NCI-H1694 (cell line): ENCODE measurements at regions not wholly inside any gene's neighbourhood (a gene's known extent, or its start where the extent isn't known, plus 50 kb on each side); places are given as distances from the start of the nearest gene placed in this dataset.

Experiments used
- DNase-seq: peaks from one replicate; lab custom pipeline; 2025; lab: John Stamatoyannopoulos, UW

DNA sequence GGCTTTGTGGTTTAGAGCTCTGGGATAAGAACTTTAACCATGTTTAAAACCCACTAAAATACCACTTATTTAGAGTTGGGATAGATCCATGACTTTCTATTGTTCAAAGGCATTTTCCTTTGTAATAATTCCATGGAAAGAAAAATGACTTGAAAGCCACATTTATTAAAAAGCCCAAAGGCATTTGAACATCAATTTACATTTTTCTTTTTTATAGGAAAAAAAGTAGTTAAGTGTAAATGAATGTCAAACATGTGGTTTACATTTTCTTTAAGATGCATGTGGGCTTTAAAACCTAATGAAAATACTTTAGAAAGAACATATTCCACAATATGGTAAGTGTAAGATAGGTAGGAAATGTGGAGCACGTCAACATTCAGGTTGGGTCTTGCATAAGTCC is 443.2 kb downstream of the TOX3 start:
- no peak for DNase-seq

DNA sequence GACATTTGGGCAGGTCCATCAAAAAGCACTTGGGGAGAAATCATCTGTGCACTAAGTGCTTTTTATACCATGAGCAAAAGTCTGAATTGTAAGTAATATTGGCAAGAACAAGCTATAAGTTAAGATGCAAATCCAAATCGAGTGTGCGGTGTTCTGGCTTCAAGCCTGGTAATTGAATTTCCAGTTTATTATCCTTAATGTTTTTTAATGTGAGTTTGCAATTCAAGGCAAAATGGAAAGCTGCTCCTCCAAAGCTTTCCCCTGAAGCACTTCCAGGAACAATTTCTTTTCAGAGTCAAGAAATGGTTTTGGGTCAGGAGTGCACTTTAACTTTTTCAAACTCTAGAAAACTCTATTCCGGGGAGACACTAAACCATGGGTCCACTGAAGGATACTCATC is 445.7 kb downstream of the TOX3 start:
- no peak for DNase-seq

DNA sequence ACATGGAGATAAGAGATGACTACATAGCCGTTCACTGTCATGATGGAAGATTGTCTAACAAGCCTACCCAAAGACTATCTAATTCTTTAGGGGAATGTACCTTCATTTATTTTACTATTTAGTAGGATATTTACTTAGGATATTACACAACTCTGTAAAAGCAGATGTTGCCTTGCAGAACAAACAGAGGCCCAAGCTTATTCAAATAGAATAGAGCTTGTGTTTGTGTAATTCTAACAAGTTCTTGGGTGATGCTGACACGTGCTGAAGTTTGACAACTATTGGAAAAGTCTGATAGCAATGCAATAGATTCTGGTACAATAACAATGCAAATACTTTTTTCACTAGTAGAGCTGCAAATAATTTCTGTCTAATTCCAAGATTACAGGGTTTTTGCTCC is 447.6 kb downstream of the TOX3 start:
- DNase-seq = no peak

DNA sequence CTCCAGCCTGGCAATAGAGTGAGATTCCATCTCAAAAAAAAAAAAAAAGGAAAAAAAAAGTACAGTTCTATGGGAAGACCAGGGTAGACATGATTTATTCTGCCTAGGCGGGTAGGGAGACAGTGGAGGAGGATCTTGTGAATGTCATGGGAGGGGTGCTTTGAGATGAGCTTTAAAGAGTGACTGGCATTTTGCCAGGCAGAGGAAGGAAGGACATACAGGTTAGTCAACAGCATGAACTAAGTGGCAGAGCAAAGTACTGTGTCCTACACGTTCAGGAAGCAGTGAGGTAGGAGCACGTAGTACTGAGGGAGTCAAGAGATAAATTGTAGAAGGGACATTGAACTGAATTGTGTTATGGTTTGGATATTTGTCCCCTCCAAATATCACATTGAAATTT is 451.5 kb downstream of the TOX3 start:
- DNase-seq = no peak

DNA sequence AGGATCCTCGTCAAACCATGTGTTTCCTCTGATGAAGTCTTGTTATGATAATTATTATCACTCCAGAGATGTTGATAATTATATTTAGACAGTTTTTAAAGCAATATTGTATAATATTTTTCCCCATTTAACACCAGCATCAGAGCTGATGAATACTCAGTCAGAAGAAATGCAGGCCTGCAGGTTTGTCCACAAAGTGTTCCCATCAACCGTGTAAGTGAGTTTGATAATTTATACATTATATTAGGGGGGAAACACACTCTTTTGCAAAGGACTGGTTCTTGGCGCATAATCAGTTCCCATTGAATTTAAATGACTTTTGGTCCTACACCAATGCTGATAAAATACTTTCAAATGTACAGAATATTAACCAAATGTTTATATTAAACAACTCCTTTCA is 454.8 kb downstream of the TOX3 start:
- no peak for DNase-seq

DNA sequence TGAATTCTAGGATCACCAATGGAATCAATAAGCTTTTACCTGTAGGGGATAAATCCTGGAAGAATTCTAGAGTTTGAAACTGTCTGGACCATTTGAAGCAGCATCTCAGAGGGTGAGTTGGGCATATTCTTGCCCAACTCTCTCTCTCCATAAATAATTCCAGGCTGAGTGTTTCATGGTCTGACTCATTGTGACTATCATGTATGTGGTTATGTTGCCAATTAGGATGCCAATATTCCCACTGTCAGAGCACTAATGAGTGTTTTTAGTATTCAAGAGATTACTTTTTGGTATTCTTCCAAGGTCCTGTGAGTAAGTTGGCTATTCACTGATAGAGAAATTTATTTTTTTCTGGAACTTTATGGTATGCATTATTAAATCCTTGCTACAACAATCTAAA is 456.9 kb downstream of the TOX3 start:
- DNase-seq = no peak

DNA sequence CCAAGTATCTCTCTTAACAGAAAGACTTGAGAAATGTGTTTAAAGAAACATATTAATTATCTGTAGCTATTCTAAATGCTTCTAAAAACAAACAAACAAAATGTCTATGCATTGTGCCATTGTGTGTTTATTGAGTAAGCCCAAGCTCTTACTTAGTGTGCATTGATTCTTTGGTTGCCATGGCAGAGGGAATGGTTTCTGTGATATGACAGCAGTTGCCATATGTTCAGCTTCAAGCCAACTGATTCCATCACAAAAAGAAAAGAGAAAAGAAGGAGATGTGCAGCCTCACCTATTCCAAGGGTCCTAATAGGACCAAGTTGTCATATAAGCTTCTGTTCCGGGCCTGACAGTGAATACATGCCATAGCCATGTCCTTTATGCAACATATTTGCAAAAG is 457.5 kb downstream of the TOX3 start:
- no peak for DNase-seq

DNA sequence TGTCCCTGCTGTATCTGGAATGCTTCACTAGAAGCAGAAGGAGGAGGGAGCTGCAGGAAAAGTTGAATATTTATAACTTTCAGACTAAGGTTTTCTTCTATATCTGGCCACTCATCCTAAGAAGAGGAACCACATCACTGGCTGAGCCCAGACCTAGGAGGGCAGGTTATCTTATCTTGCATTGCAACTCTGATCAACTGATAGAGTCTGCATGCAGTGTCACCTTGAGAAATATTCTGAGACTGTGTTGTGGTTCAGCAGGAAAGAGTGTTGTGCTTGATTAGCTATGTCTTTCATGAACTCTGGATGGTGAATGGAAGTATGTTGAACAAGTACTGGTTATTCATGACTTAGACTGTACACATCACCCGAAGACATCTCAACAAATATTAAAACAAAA is 460.0 kb downstream of the TOX3 start:
- no peak for DNase-seq

DNA sequence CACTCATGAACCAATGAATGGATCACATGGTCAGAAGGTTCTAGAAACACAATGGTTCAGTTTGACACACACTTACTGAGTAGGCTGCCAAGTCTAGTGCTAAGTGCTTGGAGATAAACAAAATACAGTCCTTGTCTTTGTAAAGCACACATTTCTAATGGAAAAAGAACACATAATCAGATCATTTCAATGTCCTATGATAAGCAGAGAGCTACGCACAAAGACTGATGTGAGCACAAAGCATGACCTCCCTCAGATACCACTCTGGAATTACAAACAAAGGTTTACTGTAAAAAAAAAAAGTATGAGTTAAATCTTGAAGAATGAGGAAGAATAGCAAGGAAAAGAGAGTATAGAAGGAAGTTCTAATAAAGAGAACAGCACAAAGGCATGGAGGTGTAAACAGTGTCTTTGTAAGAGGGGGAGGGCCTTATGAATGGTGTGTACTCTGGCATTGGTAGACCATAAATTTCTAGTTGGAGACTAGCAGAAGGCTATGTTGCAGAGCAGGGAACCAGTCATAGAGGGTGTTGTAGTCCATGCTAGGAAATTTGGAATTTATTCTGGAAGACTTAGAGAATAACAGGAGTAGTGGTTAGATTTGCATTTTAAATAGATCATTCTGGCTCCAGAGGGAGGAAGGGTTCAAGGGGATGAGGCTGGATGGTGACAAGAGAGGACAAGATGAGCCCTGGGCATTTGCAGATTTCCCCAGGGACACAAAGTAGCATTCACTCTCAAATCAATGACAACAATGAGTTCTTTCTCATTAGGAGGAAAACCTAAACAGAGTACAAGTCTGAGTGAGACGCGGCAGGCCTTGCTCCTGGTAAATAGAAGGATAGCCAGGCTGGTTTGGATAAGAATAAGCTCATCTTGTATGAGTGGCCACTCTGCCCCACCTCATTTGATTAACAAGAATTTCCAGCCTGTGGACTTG is 468.0 kb downstream of the TOX3 start:
- DNase-seq = no peak

DNA sequence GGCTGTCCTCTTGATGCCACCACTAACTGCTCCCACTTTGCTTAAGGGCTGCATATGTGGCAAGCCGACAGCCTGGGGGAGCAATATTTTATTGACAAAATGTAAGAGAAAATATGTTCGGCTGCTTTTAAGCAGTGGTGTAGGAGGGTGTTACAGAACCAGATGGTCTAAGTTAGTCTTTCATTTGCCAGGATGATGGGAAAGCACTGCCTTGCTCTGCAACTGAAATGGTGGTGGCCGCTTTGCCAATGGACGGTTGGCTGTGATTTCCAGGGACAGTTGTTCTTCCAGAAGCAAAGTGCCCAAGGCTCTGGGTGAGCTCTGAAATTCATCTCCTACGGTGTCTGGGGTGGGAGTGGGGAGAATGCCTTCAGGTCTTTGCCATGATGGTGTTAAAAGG is 469.3 kb downstream of the TOX3 start:
- no peak for DNase-seq

DNA sequence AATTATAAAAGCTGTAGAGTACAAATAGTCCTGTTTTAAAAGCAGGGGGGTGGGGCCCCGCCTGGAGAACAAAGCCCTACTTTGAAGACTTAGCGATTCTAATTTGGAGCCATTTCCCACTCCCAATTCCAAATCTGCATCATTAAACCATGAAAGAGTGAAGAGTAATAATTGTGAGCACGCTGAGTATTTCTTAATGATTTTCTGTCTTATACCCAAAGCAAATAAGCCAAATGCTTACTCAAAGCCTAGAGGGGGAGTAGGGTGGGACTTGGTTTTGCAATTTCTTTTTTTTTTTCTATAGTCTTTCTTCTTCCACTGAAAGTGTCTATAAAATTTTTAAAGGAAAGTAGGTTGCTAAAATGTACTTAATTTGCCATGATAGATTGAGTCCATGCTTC is 470.1 kb downstream of the TOX3 start:
- no peak for DNase-seq

DNA sequence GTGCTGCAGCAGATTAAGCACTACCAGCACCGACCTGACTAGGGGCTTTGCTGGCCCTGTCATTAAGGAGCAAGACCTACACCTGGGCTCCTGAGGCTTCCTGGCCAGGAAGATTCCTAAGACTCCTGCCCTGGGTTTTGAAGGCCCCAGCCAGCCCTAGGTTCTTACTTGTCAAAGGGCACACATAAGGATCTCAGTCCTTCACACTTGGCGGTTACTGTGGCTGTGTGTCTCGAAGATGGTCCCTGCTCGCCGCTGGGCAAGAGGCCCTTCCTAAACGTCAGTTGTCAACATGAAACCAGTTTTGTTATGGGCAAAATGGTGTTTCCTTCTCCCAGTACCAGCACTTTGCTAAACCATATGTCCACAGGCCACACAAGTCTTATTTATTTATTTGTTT is 470.6 kb downstream of the TOX3 start:
- no peak for DNase-seq

DNA sequence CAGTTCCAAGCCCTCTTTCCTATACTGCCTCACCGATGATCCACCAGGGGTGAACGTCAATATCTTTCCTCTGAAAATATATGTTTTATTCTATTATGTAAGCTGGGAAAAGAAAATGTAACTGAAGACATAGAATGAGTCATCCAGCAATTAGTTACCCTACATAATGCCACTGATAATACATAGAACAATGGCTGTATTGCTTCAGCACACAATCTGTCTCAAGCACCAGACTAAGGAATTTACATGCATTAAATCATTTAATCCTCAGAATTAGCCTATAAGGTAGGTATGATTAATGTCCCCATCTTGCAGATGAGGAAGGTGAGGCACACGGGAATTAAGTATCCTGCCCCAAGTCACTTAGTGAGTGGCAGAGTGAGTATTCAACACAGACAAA is 472.8 kb downstream of the TOX3 start:
- DNase-seq = no peak

DNA sequence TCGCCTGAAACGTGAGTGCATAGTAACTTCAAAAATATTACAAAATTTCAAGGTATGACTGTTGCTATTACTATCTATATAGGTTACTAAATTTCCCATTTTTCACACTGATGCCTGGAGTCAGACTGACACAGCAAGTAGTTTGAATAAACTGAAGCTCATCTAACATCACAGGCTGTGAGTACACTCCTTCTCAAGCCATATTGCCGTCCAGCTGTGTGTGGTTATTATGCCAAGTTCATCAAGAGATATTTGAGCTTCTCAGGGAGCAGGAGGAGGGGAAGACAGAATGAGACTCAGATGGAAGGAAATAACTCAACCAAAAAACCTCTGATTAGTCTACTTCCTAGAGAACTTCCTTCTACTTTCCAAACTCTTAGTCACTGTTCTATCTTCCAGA is 473.9 kb downstream of the TOX3 start:
- no peak for DNase-seq

DNA sequence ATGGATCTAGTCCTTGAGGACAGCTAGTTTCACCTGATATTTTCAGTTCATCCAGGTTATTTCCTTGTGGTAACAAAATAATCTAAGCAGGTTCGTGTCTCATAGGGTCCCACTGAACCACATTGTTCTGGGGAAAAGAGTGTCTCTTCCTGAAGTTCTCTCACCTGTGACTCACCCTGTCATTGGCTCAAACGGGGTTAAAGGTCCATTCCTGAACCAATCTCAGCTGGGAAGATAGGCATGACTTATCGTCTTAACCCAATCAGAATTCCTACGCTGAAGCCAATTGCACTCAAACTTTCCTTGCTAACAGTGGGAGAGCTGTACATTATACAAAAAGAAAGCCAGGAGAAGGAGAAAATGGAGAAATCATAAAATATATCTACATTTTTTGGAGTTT is 475.8 kb downstream of the TOX3 start:
- no peak for DNase-seq

DNA sequence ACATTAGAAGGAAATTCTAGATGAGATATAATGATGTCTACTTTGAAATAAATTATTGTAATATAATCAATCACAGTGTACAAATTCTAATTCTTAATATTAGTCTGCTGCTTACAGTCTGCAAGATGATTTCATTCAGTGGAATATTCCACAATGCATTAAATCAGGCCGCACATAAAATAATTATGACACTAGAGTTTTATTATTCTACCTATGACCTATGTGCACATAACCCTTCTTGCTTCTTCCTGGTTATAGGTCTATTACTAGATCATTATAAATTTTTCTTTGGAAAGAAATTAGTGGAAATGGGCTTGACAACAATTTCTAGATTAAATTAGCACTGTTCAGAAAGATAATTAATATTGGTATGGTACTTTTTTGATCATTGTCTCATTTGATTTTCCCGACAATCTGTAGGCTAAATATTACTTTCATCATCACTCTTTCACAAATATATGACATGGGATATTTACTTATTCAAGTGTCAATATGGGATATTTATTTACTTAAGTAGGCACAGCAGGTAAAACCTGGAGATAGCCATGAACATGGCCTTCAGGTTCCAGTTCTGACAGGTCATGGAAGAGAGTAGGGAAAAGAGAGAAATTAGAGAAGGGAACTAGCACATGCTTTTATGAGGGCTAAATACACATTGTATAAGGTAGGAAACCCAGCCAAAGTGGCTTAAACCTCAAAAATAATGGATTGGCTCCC is 476.4 kb downstream of the TOX3 start:
- DNase-seq = no peak

DNA sequence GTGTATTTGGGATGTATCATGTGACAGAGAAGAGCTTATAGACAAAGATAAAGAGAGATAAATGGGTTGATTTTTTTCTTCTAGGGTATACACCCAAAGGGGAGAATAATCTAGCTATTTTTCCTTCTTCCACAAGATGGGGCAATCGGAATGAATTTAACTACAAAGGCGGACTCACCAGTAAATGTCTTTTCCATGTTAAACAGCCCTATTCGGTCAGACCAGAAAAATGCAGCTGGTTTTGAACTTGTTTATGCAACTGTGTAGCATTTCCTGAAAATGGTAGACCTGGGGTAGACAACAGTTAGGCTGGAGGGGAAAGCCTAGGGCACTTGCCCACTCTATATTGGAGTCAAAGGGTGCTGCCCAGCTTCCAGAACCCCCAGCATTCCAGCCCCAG is 477.1 kb downstream of the TOX3 start:
- DNase-seq = peak; percentile 46

DNA sequence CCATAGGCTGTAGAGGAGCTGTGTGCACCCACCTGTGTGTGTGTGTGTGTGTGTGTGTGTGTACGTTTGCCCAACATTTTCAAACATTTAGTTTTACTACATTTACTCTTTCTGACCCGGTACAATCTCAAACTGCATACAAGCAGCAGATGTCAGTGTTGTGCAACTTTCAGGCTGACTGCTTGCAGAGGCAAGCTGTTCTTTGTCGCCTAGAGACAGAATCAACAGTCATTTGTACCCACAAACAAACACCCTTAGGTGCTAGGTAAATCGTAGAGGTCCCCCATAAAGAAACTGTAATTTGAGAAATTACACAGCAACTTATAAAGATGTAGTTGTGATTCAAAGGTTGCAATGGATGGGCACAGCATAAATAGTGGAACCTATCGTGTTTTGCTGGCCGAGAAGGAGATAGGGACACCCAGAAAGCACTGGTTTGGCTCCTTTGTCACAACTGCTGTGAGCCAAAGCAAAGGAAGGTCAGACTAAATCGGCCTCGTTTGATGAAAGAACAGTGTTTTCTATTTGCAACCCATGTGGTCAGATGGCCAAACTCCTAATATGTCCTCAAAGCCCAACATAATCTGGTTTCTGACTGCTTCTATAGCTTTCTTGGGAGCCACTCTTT is 478.4 kb downstream of the TOX3 start:
- DNase-seq = peak; percentile 38

DNA sequence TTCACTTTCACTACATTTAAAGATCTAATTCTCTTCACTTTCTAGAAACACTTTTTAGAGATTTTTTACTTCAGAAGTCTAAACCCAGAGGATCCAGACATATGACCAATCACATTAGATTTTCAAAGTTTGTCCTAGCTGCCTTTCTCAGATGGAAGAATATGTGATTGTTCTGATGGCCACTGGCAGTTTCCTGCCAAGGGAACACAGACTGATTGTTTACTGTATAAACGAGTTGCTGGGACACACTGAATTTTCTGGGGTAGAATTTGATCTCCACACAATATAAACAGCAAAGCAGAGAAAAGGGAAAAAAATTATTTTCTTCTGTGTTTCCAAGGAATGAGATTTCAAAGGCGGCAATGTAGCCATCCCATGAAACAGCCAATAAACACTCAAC is 480.0 kb downstream of the TOX3 start:
- no peak for DNase-seq

DNA sequence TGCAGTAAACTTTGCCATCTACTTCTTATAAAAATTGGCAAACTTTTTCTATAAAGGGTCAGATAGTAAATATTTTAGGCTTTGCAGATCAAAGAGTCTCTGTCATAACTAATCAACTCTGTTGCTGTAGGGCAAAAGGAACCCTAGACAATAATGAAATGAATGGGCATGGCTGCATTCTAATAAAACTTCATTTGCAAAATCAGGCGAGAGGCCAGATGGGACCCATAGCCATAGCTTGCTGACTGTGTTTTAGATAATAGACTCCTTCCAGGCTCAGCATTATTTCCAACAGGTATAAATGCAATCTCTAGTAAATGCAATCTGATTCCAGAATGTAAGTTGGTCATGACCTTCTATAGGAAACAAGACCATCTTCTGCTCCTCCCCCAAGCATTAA is 490.7 kb downstream of the TOX3 start:
- DNase-seq = no peak

DNA sequence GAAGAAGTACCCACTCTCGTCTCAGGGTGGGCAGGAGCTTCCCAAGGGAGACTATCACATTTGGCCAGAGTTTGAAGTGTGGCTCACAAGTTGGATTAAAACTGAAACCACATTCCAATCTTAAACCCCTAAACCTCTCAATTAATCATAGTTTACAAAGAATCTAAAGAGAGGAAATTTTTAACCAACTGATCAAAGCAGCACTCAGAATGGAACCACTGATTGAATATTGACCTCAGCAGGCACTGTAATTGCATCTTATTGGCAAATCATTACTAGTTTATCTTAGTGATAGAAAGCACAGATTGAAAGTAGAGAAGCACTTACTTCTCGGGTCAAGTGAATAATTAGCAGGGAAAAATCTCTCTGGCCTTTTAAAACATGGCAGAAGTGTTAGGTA is 491.6 kb downstream of the TOX3 start:
- no peak for DNase-seq

DNA sequence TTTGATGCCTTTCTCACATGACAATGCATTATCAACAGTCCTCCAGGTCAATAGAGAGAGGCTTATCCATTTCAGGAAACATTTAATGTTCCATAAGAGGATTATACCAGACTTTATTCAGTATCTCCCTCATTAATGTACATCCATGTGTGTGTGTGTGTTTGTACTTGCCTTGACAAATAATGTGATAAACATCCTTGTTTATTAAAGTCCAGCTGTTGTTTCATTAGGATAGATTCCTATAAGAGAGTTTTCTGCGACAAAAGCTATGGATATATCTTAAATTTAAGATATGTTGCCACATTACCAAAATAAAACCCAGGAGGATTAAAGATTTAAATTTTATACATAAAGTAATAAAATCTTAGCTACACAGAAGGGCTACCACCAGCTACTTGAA is 492.6 kb downstream of the TOX3 start:
- no peak for DNase-seq

DNA sequence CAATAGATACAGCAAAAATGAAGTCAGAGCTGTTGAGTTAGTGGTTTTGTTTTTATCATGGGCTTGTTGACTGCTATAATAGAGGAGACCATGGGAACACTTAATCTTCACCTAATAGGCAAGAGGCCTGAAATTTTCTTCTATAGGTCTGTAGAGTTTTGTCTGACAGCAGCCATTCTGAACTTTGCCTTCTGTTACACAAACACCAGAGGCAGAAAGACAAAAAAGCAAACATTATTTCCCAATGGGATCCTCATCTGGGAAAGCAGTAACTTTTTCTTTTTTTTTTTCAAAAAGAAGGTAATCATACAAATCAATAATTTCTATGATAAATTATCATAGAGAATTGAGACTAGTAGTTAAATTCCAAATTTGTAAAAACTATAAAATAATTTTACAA is 494.1 kb downstream of the TOX3 start:
- DNase-seq = no peak
